ENCODE measurements at regions not wholly inside any gene's neighbourhood (a gene's known extent, or its start where the extent isn't known, plus 50 kb on each side); places are given as distances from the start of the nearest gene placed in this dataset.

DNA sequence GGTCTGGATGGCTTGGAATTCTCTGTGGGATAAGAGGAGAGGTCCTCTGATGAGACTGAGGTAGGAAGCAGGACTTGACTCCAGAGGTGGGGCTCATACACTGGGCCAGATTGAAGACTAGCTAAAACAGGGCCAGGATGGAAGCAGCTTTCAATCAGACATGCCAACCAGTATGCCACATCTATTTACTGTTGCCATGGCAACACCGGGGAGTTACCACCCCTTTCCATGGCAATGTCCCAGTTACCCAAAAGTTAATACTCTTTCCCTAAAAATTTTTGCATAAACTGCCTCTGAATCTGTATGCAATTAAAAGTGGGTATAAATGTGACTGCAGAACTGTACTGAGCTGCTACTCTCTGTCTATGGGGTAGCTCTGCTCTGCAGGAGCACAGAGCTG is 247.5 kb upstream of the ZBED5 start:
- Histone ChIP-seq H3K36me3 (ENCODE audit: insufficient read depth, low read length, poor library complexity, severe bottlenecking) (no peaks in the 10 kb centered on the region), H3K27me3 (replicated peaks; ENCODE audit: insufficient read depth, low read depth, low read length, poor library complexity) (peaks cover 6% of the 10 kb centered on the region), H3K27ac (ENCODE audit: low read depth, low read length, poor library complexity, severe bottlenecking) (no peak overlapping the region), H3K9me3 (ENCODE audit: low read depth, low read length, poor library complexity, severe bottlenecking) (no peaks in the 10 kb centered on the region), H3K4me1 (ENCODE audit: insufficient read depth, low read length, poor library complexity, severe bottlenecking) (no peaks in the 10 kb centered on the region), H3K4me3 (ENCODE audit: low read depth, low read length, poor library complexity, severe bottlenecking) (no peak overlapping the region)
- DNase-seq (ENCODE audit: low spot score) = no peak
- BruUV-seq (replicated peaks) = no TSS peak
- TF ChIP-seq, protein P1, sequence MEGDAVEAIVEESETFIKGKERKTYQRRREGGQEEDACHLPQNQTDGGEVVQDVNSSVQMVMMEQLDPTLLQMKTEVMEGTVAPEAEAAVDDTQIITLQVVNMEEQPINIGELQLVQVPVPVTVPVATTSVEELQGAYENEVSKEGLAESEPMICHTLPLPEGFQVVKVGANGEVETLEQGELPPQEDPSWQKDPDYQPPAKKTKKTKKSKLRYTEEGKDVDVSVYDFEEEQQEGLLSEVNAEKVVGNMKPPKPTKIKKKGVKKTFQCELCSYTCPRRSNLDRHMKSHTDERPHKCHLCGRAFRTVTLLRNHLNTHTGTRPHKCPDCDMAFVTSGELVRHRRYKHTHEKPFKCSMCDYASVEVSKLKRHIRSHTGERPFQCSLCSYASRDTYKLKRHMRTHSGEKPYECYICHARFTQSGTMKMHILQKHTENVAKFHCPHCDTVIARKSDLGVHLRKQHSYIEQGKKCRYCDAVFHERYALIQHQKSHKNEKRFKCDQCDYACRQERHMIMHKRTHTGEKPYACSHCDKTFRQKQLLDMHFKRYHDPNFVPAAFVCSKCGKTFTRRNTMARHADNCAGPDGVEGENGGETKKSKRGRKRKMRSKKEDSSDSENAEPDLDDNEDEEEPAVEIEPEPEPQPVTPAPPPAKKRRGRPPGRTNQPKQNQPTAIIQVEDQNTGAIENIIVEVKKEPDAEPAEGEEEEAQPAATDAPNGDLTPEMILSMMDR (conservative IDR thresholded peaks at IDR 0.05; ENCODE audit: low read depth, low read length) = no peak
- TF ChIP-seq EZH2 (IDR thresholded peaks at IDR 0.05; ENCODE audit: borderline replicate concordance, low read depth, low read length, poor library complexity, severe bottlenecking) = no peak
- CTCF ChIA-PET = no interaction called here
- POLR2A ChIA-PET (ENCODE audit: low non-redundant PET) = no interaction called here
- intact Hi-C loops (cut with micrococcal nuclease; ENCODE audit: unreplicated experiment) = no loop called here

DNA sequence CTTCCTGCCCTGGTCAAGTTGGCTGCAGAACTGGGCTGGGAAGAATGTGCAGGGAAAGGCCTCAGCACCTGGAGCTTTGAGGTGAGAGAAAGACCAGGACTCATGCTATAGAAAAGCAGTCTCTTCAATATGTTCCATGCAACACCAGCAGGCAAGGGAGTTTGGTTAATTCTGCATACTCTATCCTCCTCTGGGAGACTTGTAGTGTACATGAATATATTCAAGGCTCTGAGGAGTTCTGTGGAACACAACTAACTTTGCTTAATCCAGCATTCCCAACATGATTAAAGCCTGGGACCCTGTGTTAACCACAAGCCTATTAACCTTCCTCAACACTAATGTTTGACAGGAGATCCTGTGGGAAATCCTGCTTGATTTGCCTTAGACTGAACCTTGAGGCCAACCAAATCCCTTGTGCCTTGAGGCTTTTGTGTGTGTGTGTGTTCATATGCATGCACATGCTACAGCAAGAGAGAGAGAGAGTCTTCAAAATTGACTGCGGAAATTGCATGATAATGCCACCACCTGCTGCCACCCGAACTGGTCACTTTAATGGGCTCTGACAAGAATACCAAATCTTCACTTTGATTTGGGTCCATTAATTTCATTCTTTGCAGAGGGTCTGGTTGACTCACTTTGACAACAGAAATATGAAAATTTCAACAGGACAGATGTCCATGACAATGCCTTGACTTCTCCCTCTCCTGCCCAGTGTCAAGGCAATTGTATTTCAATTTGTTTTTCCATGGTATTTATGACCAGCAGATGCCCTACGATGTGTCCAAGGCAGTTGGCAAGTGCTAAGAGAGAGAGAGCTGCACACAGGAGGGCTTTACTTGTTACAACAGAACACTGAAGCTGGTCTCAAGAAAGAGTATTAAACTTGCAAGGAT is 238.2 kb upstream of the ZBED5 start:
- Histone ChIP-seq H3K4me1 (ENCODE audit: insufficient read depth, low read length, poor library complexity, severe bottlenecking) (no peaks in the 10 kb centered on the region), H3K4me3 (ENCODE audit: low read depth, low read length, poor library complexity, severe bottlenecking) (no peak overlapping the region), H3K9me3 (ENCODE audit: low read depth, low read length, poor library complexity, severe bottlenecking) (no peaks in the 10 kb centered on the region), H3K36me3 (ENCODE audit: insufficient read depth, low read length, poor library complexity, severe bottlenecking) (no peaks in the 10 kb centered on the region), H3K27ac (ENCODE audit: low read depth, low read length, poor library complexity, severe bottlenecking) (no peak overlapping the region), H3K27me3 (replicated peaks; ENCODE audit: insufficient read depth, low read depth, low read length, poor library complexity) (peaks cover 6% of the 10 kb centered on the region)
- no peak for DNase-seq (ENCODE audit: low spot score)
- TF ChIP-seq, protein P1 (conservative IDR thresholded peaks at IDR 0.05; ENCODE audit: low read depth, low read length) = no peak
- TF ChIP-seq EZH2 (IDR thresholded peaks at IDR 0.05; ENCODE audit: borderline replicate concordance, low read depth, low read length, poor library complexity, severe bottlenecking) = no peak
- BruUV-seq (replicated peaks) = no TSS peak
- intact Hi-C loops (cut with micrococcal nuclease; ENCODE audit: unreplicated experiment) = no loop called here
- ChIA-PET POLR2A (ENCODE audit: low non-redundant PET) (no interaction called here), CTCF (interaction anchor here (0.6 kb wide), 1 partner anchor 46 kb away, joined by 4 read pairs; no protein-coding TSS in a partner anchor)

DNA sequence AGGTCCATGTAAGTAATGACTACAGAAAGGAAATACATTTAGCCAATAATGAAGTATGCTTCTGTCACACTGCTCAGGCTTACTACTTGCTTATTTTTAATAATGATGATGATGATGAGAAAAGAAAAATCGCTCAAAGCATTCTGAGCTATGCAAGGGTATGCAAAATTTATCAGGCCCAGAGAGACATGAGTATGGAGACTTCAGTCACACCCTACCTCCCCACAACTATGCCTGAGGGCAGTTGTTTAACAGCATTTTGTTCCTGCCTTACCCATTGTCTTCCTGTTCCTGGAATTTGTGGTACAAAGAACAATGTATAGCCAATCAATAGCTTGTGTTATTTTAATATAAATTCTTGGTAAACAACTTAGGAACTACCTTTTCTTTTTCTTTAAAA is 232.6 kb upstream of the ZBED5 start:
- BruUV-seq (replicated peaks) = no TSS peak
- no peak for TF ChIP-seq EZH2 (IDR thresholded peaks at IDR 0.05; ENCODE audit: borderline replicate concordance, low read depth, low read length, poor library complexity, severe bottlenecking)
- H3K4me1 ChIP-seq (ENCODE audit: insufficient read depth, low read length, poor library complexity, severe bottlenecking) = no peaks in the 10 kb centered on the region
- DNase-seq (ENCODE audit: low spot score) = no peak
- H3K27ac ChIP-seq (ENCODE audit: low read depth, low read length, poor library complexity, severe bottlenecking) = no peak overlapping the region
- H3K36me3 ChIP-seq (ENCODE audit: insufficient read depth, low read length, poor library complexity, severe bottlenecking) = no peaks in the 10 kb centered on the region
- ChIA-PET CTCF (no interaction called here), POLR2A (ENCODE audit: low non-redundant PET) (no interaction called here)
- H3K27me3 ChIP-seq (replicated peaks; ENCODE audit: insufficient read depth, low read depth, low read length, poor library complexity) = no peaks in the 10 kb centered on the region
- no peak overlapping the region for H3K4me3 ChIP-seq (ENCODE audit: low read depth, low read length, poor library complexity, severe bottlenecking)
- H3K9me3 ChIP-seq (ENCODE audit: low read depth, low read length, poor library complexity, severe bottlenecking) = no peaks in the 10 kb centered on the region
- intact Hi-C loops (cut with micrococcal nuclease; ENCODE audit: unreplicated experiment) = no loop called here

Data from A673 (cell line).